GM23338 (cell line): ENCODE measurements at regions not wholly inside any gene's neighbourhood (a gene's known extent, or its start where the extent isn't known, plus 50 kb on each side); places are given as distances from the start of the nearest gene placed in this dataset.

Experiments
- ATAC-seq: fragments of 200-7000 bp; cut with Tn5 transposase; 3 replicates; pipeline ENCODE4 v1.9.1; 2020
- DNase-seq: peaks from one replicate; pipeline ENCODE4 v3.0.0-alpha.2; 2015; ENCODE audit warnings: low spot score
- H2AFZ ChIP-seq: fragments of 200-600 bp; sonication (generic); 2 replicates; pipeline ENCODE4 v1.8.0; 2016; ENCODE audit warnings: antibody characterized with exemption, mild to moderate bottlenecking, moderate library complexity
- H3F3A ChIP-seq: fragments of 200-600 bp; sonication (generic); replicated peaks from 2 replicates; pipeline ENCODE4 v1.8.0; 2017; ENCODE audit warnings: antibody characterized with exemption, mixed run types, low read depth
- H3K27ac ChIP-seq: fragments of 200-600 bp; sonication (generic); 2 replicates; pipeline ENCODE4 v1.6.1; 2016; ENCODE audit warnings: low read depth
- H3K27me3 ChIP-seq: fragments of 200-600 bp; sonication (generic); 2 replicates; pipeline ENCODE4 v1.8.0; 2016; ENCODE audit warnings: mild to moderate bottlenecking, mixed run types, moderate library complexity; ENCODE audit not compliant: insufficient read depth
- H3K36me3 ChIP-seq: fragments of 200-600 bp; sonication (generic); 2 replicates; pipeline ENCODE4 v1.8.0; 2016; ENCODE audit warnings: mild to moderate bottlenecking; ENCODE audit not compliant: insufficient read depth
- H3K4me1 ChIP-seq: fragments of 200-600 bp; sonication (generic); 2 replicates; pipeline ENCODE4 v1.8.0; 2016; ENCODE audit warnings: mild to moderate bottlenecking, moderate library complexity; ENCODE audit not compliant: insufficient read depth
- H3K4me2 ChIP-seq: fragments of 200-600 bp; sonication (generic); 2 replicates; pipeline ENCODE4 v1.7.1; 2017; ENCODE audit warnings: mixed run types
- H3K4me3 ChIP-seq: fragments of 200-600 bp; sonication (generic); 2 replicates; pipeline ENCODE4 v1.6.1; 2016; ENCODE audit warnings: mixed run types
- H3K79me2 ChIP-seq: fragments of 200-600 bp; sonication (generic); replicated peaks from 2 replicates; pipeline ENCODE4 v1.8.0; 2017; ENCODE audit warnings: mild to moderate bottlenecking; ENCODE audit not compliant: insufficient read depth
- H3K9me2 ChIP-seq: fragments of 200-600 bp; sonication (generic); 2 replicates; pipeline ENCODE4 v1.8.0; 2017; ENCODE audit not compliant: insufficient read depth
- H4K20me1 ChIP-seq: fragments of 200-600 bp; sonication (generic); replicated peaks from 2 replicates; pipeline ENCODE4 v1.8.0; 2017; ENCODE audit warnings: mild to moderate bottlenecking; ENCODE audit not compliant: insufficient read depth
- H3K27ac Mint-ChIP-seq: 2 replicates; pipeline ENCODE4 v1.8.0; 2020; ENCODE audit warnings: inconsistent platforms, mild to moderate bottlenecking, moderate library complexity, mixed read lengths
- H3K27me3 Mint-ChIP-seq: 3 replicates; pipeline ENCODE4 v1.8.0; 2022; ENCODE audit warnings: low read depth, mild to moderate bottlenecking, moderate library complexity, mixed read lengths, inconsistent platforms; ENCODE audit not compliant: insufficient read depth, poor library complexity
- H3K36me3 Mint-ChIP-seq: 3 replicates; pipeline ENCODE4 v1.8.0; 2021; ENCODE audit warnings: low read depth, mild to moderate bottlenecking, inconsistent platforms, moderate library complexity, mixed read lengths
- H3K4me1 Mint-ChIP-seq: 3 replicates; pipeline ENCODE4 v1.8.0; 2020; ENCODE audit warnings: mild to moderate bottlenecking, inconsistent platforms, mixed read lengths
- H3K4me3 Mint-ChIP-seq: 3 replicates; pipeline ENCODE4 v1.8.0; 2021; ENCODE audit warnings: moderate library complexity, mild to moderate bottlenecking, inconsistent platforms, mixed read lengths
- H3K9me3 Mint-ChIP-seq: 3 replicates; pipeline ENCODE4 v1.8.0; 2020; ENCODE audit warnings: moderate library complexity, mild to moderate bottlenecking, inconsistent platforms, mixed read lengths
- CREB1 ChIP-seq: fragments of 250-450 bp; sonication (Bioruptor Pico); IDR thresholded peaks from 2 replicates; pipeline ENCODE4 v1.5.0; 2020; ENCODE audit warnings: low read depth, mild to moderate bottlenecking, moderate library complexity
- CTCF ChIP-seq, 2 experiments: fragments of 200-600 bp in 1 of 2; sonication (generic) in 1 of 2; conservative IDR thresholded peaks; 2 replicates each; pipeline versions ENCODE4 v1.5.1 to v1.6.1; 2016 to 2017; ENCODE audit warnings: antibody characterized with exemption in 2 of 2, low read depth in 2 of 2, mild to moderate bottlenecking in 2 of 2, moderate library complexity in 1 of 2
- EZH2phosphoT487 ChIP-seq: fragments of 200-600 bp; sonication (generic); IDR thresholded peaks from one replicate; pipeline ENCODE4 v1.8.1; 2018; ENCODE audit warnings: antibody characterized with exemption; ENCODE audit not compliant: unreplicated experiment
- NANOG ChIP-seq: IDR thresholded peaks from 2 replicates; pipeline ENCODE4 v1.6.1; 2016; ENCODE audit warnings: antibody characterized with exemption, borderline replicate concordance
- POLR2AphosphoS5 ChIP-seq: IDR thresholded peaks from 2 replicates; pipeline ENCODE4 v1.6.1; 2016; ENCODE audit warnings: antibody characterized with exemption, low read depth
- REST ChIP-seq: IDR thresholded peaks from one replicate; pipeline ENCODE4 v1.6.1; 2018; ENCODE audit warnings: antibody characterized with exemption; ENCODE audit not compliant: unreplicated experiment
- STAT1 ChIP-seq: IDR thresholded peaks from one replicate; pipeline ENCODE4 v1.6.1; 2016; ENCODE audit warnings: antibody characterized with exemption; ENCODE audit not compliant: unreplicated experiment
- ZNF462 ChIP-seq: fragments of 250-450 bp; sonication (Bioruptor Pico); IDR thresholded peaks from 2 replicates; pipeline ENCODE4 v1.5.0; 2020; ENCODE audit warnings: mild to moderate bottlenecking, moderate library complexity

- TF ChIP-seq CTCF (conservative IDR thresholded peaks at IDR 0.05; ENCODE audit: low read depth in 2 of 2), result no peak
- no peak for TF ChIP-seq POLR2AphosphoS5
Measured at GRCh38 chr6:132872923-132873322, 58.6 kb downstream of the RPS12 start (continued).

GRCh38 chr6:132877003-132877402, 62.6 kb downstream of the RPS12 start:
- no peaks in the 10 kb centered on the region for H3F3A ChIP-seq
- no peaks in the 10 kb centered on the region for H4K20me1 ChIP-seq
- 0 out of 2 replicates have a peak, but pooled peaks cover 3% of the 10 kb centered on the region for H3K36me3 ChIP-seq
- Mint-ChIP-seq H3K27ac (no peak overlapping the region), H3K9me3 (peaks cover 16% of the 10 kb centered on the region), H3K4me3 (no peak overlapping the region), H3K4me1 (no peaks in the 10 kb centered on the region), H3K27me3 (no peaks in the 10 kb centered on the region), H3K36me3 (peaks cover 9% of the 10 kb centered on the region)
- H2AFZ ChIP-seq, result no peak overlapping the region
- DNase-seq (no peak), ATAC-seq (no peak)
- no peak overlapping the region for H3K27ac ChIP-seq
- H3K4me3 ChIP-seq, result no peak overlapping the region
- TF ChIP-seq STAT1 (no peak), POLR2AphosphoS5 (no peak), EZH2phosphoT487 (no peak), REST (no peak), CTCF (conservative IDR thresholded peaks at IDR 0.05; ENCODE audit: low read depth in 2 of 2) (no peak), CREB1 (no peak), NANOG (no peak), ZNF462 (no peak)
- no peaks in the 10 kb centered on the region for H3K4me1 ChIP-seq
- H3K9me2 ChIP-seq, result no peaks in the 10 kb centered on the region
- no peaks in the 10 kb centered on the region for H3K27me3 ChIP-seq
- H3K4me2 ChIP-seq, result no peak overlapping the region
- H3K79me2 ChIP-seq, result no peaks in the 10 kb centered on the region
